PC-9 (cell line): ENCODE measurements at regions not wholly inside any gene's neighbourhood (a gene's known extent, or its start where the extent isn't known, plus 50 kb on each side); places are given as distances from the start of the nearest gene placed in this dataset.

Experiments
- BruUV-seq: library from RNA; stranded (reverse); fragments of 400-500 nt; replicated peaks from 2 replicates; lab custom pipeline; 2021; lab: Mats Ljungman, UMichigan
- CTCF ChIA-PET: fragments of 300-600 bp; sonication (Branson Sonifier 250); formaldehyde crosslinking; loops from one replicate; lab custom pipeline; 2022; ENCODE audit warnings: antibody characterized with exemption; lab: Charles Lee
- POLR2A ChIA-PET: fragments of 300-600 bp; sonication (Branson Sonifier 250); formaldehyde crosslinking; loops from one replicate; lab custom pipeline; 2022; ENCODE audit warnings: antibody characterized with exemption; ENCODE audit not compliant: unreplicated experiment; lab: Charles Lee
- DNase-seq, 2 experiments: peaks; one replicate each; pipeline versions ENCODE4 v3.0.0 to v3.0.0-alpha.2; 2015 to 2022; ENCODE audit warnings: mixed read lengths in 1 of 2
- H2AFZ ChIP-seq: fragments of 200-600 bp; sonication (generic); 2 replicates; pipeline ENCODE4 v1.8.1; 2017; ENCODE audit warnings: antibody characterized with exemption
- H3F3A ChIP-seq: fragments of 200-600 bp; sonication (generic); 2 replicates; pipeline ENCODE4 v1.8.1; 2017; ENCODE audit warnings: antibody characterized with exemption, mild to moderate bottlenecking, low read depth; ENCODE audit not compliant: insufficient read depth
- H3K27ac ChIP-seq: fragments of 200-600 bp; sonication (generic); 2 replicates; pipeline ENCODE4 v1.6.1; 2016; ENCODE audit warnings: mixed run types
- H3K27me3 ChIP-seq: fragments of 200-600 bp; sonication (generic); 2 replicates; pipeline ENCODE4 v1.6.1; 2016; ENCODE audit warnings: low read depth, mixed run types; ENCODE audit not compliant: insufficient read depth
- H3K36me3 ChIP-seq: fragments of 200-600 bp; sonication (generic); 2 replicates; pipeline ENCODE4 v1.6.1; 2016; ENCODE audit warnings: low read depth, mixed run types
- H3K4me1 ChIP-seq: fragments of 200-600 bp; sonication (generic); replicated peaks from 2 replicates; pipeline ENCODE4 v1.6.1; 2016; ENCODE audit warnings: mixed run types; ENCODE audit not compliant: insufficient read depth
- H3K4me2 ChIP-seq: fragments of 200-600 bp; sonication (generic); 2 replicates; pipeline ENCODE4 v1.6.1; 2017; ENCODE audit warnings: mixed run types
- H3K4me3 ChIP-seq: fragments of 200-600 bp; sonication (generic); 2 replicates; pipeline ENCODE4 v1.6.1; 2016; ENCODE audit warnings: mixed run types
- H3K79me2 ChIP-seq: fragments of 200-600 bp; sonication (generic); 2 replicates; pipeline ENCODE4 v1.6.1; 2017; ENCODE audit warnings: low read depth, mixed run types
- H3K9me2 ChIP-seq: fragments of 200-600 bp; sonication (generic); 2 replicates; pipeline ENCODE4 v1.8.1; 2017; ENCODE audit warnings: mild to moderate bottlenecking; ENCODE audit not compliant: insufficient read depth
- H3K9me3 ChIP-seq: fragments of 200-600 bp; sonication (generic); 2 replicates; pipeline ENCODE4 v1.8.1; 2016; ENCODE audit warnings: low read depth; ENCODE audit not compliant: insufficient read depth
- H4K20me1 ChIP-seq: fragments of 200-600 bp; sonication (generic); 2 replicates; pipeline ENCODE4 v1.8.1; 2017; ENCODE audit not compliant: insufficient read depth
- CTCF ChIP-seq: fragments of 200-600 bp; sonication (generic); conservative IDR thresholded peaks from 2 replicates; pipeline ENCODE4 v1.6.1; 2017; ENCODE audit warnings: mixed run types, antibody characterized with exemption, mild to moderate bottlenecking, moderate library complexity
- EZH2 ChIP-seq: fragments of 200-600 bp; sonication (generic); IDR thresholded peaks from 2 replicates; pipeline ENCODE4 v1.8.0; 2017; ENCODE audit warnings: antibody characterized with exemption, low read depth
- intact Hi-C: fragments of 100-400 bp; cut with micrococcal nuclease; formaldehyde crosslinking; loops from one replicate; pipeline ENCODE4 v1.10.0; 2022; ENCODE audit not compliant: unreplicated experiment

DNA sequence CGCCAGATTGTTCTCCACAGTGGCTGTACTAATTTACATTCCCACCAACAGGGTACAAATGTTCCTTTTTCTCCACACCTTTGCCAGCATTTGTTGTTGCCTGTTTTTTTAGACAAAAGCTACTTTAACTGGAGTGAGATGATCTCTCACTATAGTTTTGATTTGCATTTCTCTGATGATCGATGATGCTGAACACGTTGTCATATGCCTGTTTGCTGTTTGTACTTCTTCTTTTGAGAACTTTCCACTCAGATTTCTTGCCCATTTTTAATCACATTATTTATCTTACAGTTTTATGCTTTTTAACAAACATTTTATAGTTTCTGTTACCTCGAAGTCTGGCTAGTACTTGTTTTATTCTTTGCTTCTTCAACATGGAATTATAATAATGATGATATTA is 643.7 kb upstream of the ALCAM start:
- H4K20me1 ChIP-seq = no peaks in the 10 kb centered on the region
- H3K9me2 ChIP-seq = no peaks in the 10 kb centered on the region; the same call in 1 of the 2 replicates
- H3F3A ChIP-seq = no peaks in the 10 kb centered on the region
- no peaks in the 10 kb centered on the region for H3K27me3 ChIP-seq
- H2AFZ ChIP-seq = no peak overlapping the region
- no peak overlapping the region for H3K27ac ChIP-seq
- no peak overlapping the region for H3K4me2 ChIP-seq
- no peaks in the 10 kb centered on the region for H3K79me2 ChIP-seq
- no peaks in the 10 kb centered on the region for H3K9me3 ChIP-seq
- ChIA-PET POLR2A (no interaction called here), CTCF (no interaction called here)
- TF ChIP-seq EZH2 (no peak), CTCF (no peak)
- BruUV-seq = no TSS peak
- H3K4me3 ChIP-seq = no peak overlapping the region
- no peak for DNase-seq
- H3K4me1 ChIP-seq = no peaks in the 10 kb centered on the region
- intact Hi-C loops = no loop called here
- no peaks in the 10 kb centered on the region for H3K36me3 ChIP-seq

- Histone ChIP-seq H3K4me2 (no peak overlapping the region), H3K9me3 (no peaks in the 10 kb centered on the region), H3K79me2 (no peaks in the 10 kb centered on the region), H3K27ac (no peak overlapping the region), H3K9me2 (no peaks in the 10 kb centered on the region), H3K36me3 (no peaks in the 10 kb centered on the region), H3K4me3 (no peak overlapping the region), H2AFZ (peak overlapping the region; percentile 0; the same call in 1 of the 2 replicates), H3K4me1 (no peaks in the 10 kb centered on the region), H3K27me3 (no peaks in the 10 kb centered on the region), H4K20me1 (no peaks in the 10 kb centered on the region), H3F3A (no peaks in the 10 kb centered on the region)
- POLR2A ChIA-PET = no interaction called here
- no peak for DNase-seq
- intact Hi-C loops = no loop called here
- CTCF ChIA-PET = no interaction called here
- BruUV-seq = no TSS peak
- TF ChIP-seq CTCF = no peak
Measured at GRCh38 chr3:104731074-104731473, 635.6 kb upstream of the ALCAM start.

DNA sequence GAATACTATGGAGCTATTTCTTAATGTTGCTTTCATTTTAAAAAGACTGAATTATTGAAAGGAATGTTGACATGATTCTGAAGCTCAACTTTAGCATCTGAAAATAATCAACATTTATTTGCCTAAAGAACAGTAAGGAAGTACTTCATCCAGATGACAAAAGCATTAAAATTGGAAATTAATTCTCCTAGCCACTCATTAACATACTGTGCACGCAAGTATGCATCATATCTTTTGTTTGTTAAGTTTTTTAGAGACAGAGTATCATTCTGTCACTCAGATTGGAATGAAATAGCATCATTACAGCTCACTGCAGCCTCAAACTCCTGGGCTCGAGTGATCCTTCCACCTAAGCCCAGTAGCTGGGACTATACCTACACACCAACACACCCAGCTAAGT is 632.1 kb upstream of the ALCAM start:
- DNase-seq = no peak
- no peak overlapping the region for H3K4me3 ChIP-seq
- no TSS peak for BruUV-seq
- no peaks in the 10 kb centered on the region for H4K20me1 ChIP-seq
- intact Hi-C loops = no loop called here
- no peaks in the 10 kb centered on the region for H3K27me3 ChIP-seq
- CTCF ChIA-PET = no interaction called here
- H3K27ac ChIP-seq = no peak overlapping the region
- POLR2A ChIA-PET = no interaction called here
- H3K4me2 ChIP-seq = no peak overlapping the region
- no peaks in the 10 kb centered on the region for H3K9me3 ChIP-seq
- H3K9me2 ChIP-seq = no peaks in the 10 kb centered on the region
- no peaks in the 10 kb centered on the region for H3F3A ChIP-seq
- no peaks in the 10 kb centered on the region for H3K79me2 ChIP-seq
- TF ChIP-seq CTCF (no peak), EZH2 (no peak)
- no peaks in the 10 kb centered on the region for H3K36me3 ChIP-seq
- no peak overlapping the region; the same call in 1 of the 2 replicates for H2AFZ ChIP-seq
- H3K4me1 ChIP-seq = no peaks in the 10 kb centered on the region
